ENCODE measurements at regions not wholly inside any gene's neighbourhood (a gene's known extent, or its start where the extent isn't known, plus 50 kb on each side); places are given as distances from the start of the nearest gene placed in this dataset.
A peak's percentile ranks its signal among the peaks of the same experiment; 100 is the strongest.

DNA sequence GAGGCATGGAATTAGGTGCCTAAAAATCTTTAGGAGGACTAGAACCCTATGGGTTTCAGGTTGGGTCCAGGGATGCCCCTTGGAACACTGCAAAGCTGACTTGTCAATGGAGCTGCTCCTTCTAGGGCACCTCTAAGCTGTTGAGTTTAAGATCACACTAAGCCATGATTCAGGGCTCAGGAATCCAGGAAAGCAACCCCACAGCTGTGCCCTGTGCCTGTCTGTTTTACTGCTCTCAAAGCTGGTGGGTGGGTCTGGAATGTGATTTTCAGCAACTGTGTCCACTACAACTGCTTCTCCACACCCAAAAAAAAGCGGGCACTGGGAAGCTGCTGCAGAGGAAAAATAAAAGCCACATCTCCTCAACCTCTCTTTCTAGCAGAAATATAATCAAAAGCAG is 310.4 kb upstream of the MOCS1 start:
- Histone ChIP-seq H3K9me3 (ENCODE audit: control insufficient read depth, insufficient read depth, low read length) (no peaks in the 10 kb centered on the region), H3K4me3 (ENCODE audit: low read depth, low read length) (no peak overlapping the region), H3K27ac (ENCODE audit: low read depth, low read length) (no peak overlapping the region), H3K36me3 (ENCODE audit: control insufficient read depth, insufficient read depth, low read length) (no peaks in the 10 kb centered on the region), H3K4me1 (ENCODE audit: control insufficient read depth, insufficient read depth, low read length) (no peaks in the 10 kb centered on the region), H3K9ac (ENCODE audit: low read depth, low read length) (no peak overlapping the region), H3K27me3 (ENCODE audit: control insufficient read depth, insufficient read depth, low read length) (no peaks in the 10 kb centered on the region)

DNA sequence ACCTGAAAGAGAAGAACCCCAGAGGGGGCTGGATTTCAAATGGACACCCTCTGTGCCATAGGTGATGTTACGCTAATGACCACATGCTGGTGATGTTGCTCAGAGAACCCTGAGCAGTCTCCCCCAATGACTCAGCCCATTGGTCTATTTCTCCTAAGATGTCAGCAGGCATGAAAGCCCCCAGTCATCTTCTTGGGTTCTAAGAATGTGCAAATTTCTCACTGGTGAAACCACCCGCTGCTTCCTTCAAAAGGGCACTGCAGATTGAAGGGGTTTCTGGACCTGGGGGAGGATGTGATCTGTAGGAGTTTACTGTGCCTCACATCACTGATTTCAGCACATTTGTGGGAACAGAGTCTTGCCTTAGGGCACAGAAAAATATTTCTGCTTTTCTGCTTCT is 298.4 kb upstream of the MOCS1 start:
- no peak overlapping the region for H3K9ac ChIP-seq (ENCODE audit: low read depth, low read length)
- no peaks in the 10 kb centered on the region for H3K27me3 ChIP-seq (ENCODE audit: control insufficient read depth, insufficient read depth, low read length)
- no peaks in the 10 kb centered on the region for H3K36me3 ChIP-seq (ENCODE audit: control insufficient read depth, insufficient read depth, low read length)
- H3K4me1 ChIP-seq (ENCODE audit: control insufficient read depth, insufficient read depth, low read length), result peaks cover 4% of the 10 kb centered on the region; the same call in 1 of the 2 replicates
- H3K9me3 ChIP-seq (ENCODE audit: control insufficient read depth, insufficient read depth, low read length), result no peaks in the 10 kb centered on the region
- no peak overlapping the region; the same call in 1 of the 2 replicates for H3K4me3 ChIP-seq (ENCODE audit: low read depth, low read length)
- peak overlapping the region; percentile 58 for H3K27ac ChIP-seq (ENCODE audit: low read depth, low read length)

DNA sequence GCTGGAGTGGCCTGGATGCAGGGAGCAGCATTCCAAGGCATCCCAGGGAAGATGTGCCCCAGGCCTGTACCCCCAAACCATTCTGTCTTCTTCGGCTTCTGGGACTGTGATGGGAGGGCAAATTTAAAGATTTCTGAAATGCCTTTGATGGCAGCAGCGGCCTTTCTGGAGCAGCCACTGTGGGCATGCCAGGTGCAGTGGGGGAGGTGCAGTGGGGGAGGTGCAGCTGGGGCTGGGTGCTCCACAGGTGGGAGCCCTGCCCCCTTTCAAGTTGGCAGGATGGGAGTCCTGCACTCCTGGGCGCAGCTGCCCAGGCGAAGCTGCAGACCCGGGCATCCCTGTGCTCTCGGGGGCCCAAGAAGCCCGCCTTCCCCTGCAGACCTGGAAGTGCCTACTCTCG is 293.5 kb upstream of the MOCS1 start:
- H3K9ac ChIP-seq (ENCODE audit: low read depth, low read length), result no peak overlapping the region
- H3K27me3 ChIP-seq (ENCODE audit: control insufficient read depth, insufficient read depth, low read length), result no peaks in the 10 kb centered on the region
- H3K4me1 ChIP-seq (ENCODE audit: control insufficient read depth, insufficient read depth, low read length), result peaks cover 4% of the 10 kb centered on the region
- H3K36me3 ChIP-seq (ENCODE audit: control insufficient read depth, insufficient read depth, low read length), result no peaks in the 10 kb centered on the region
- no peak overlapping the region for H3K27ac ChIP-seq (ENCODE audit: low read depth, low read length)
- H3K4me3 ChIP-seq (ENCODE audit: low read depth, low read length), result no peak overlapping the region
- H3K9me3 ChIP-seq (ENCODE audit: control insufficient read depth, insufficient read depth, low read length), result no peaks in the 10 kb centered on the region

- no peaks in the 10 kb centered on the region for H3K36me3 ChIP-seq (ENCODE audit: control insufficient read depth, insufficient read depth, low read length)
Observed at GRCh38 chr6:40222354-40222753, 288.1 kb upstream of the MOCS1 start.

DNA sequence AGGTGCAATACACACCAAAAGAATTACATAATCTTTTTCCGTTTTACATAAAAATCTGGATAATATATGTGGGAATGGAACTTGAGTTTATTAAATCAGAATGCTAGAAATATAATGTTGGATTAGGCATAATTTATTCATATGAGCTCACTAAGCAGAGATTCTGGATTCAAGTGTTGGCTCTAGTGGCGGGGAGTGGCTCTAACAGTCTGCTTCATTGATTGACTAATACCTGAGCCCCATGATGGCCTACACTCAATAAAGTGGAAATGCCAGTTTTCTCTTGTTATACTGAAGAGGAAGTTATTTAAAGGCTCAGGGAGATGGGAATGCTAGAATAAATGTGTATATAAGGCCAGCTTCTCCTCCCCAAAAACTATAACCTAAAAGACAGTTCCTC is 285.5 kb upstream of the MOCS1 start:
- no peaks in the 10 kb centered on the region for H3K27me3 ChIP-seq (ENCODE audit: control insufficient read depth, insufficient read depth, low read length)
- no peak overlapping the region for H3K4me3 ChIP-seq (ENCODE audit: low read depth, low read length)
- no peak overlapping the region for H3K9ac ChIP-seq (ENCODE audit: low read depth, low read length)
- no peaks in the 10 kb centered on the region for H3K9me3 ChIP-seq (ENCODE audit: control insufficient read depth, insufficient read depth, low read length)
- no peaks in the 10 kb centered on the region for H3K4me1 ChIP-seq (ENCODE audit: control insufficient read depth, insufficient read depth, low read length)
- H3K36me3 ChIP-seq (ENCODE audit: control insufficient read depth, insufficient read depth, low read length), result no peaks in the 10 kb centered on the region
- no peak overlapping the region for H3K27ac ChIP-seq (ENCODE audit: low read depth, low read length)

More at GRCh38 chr6:40222354-40222753, 288.1 kb upstream of the MOCS1 start:
- H3K27me3 ChIP-seq (ENCODE audit: control insufficient read depth, insufficient read depth, low read length), result no peaks in the 10 kb centered on the region
- no peak overlapping the region for H3K27ac ChIP-seq (ENCODE audit: low read depth, low read length)
- H3K4me3 ChIP-seq (ENCODE audit: low read depth, low read length), result no peak overlapping the region
- no peak overlapping the region for H3K9ac ChIP-seq (ENCODE audit: low read depth, low read length)
- H3K4me1 ChIP-seq (ENCODE audit: control insufficient read depth, insufficient read depth, low read length), result no peaks in the 10 kb centered on the region
- no peaks in the 10 kb centered on the region for H3K9me3 ChIP-seq (ENCODE audit: control insufficient read depth, insufficient read depth, low read length)

GRCh38 chr6:40210628-40211056 is 276.4 kb upstream of the MOCS1 start:
- no peak overlapping the region for H3K27ac ChIP-seq (ENCODE audit: low read depth, low read length)
- H3K36me3 ChIP-seq (ENCODE audit: control insufficient read depth, insufficient read depth, low read length), result no peaks in the 10 kb centered on the region
- no peaks in the 10 kb centered on the region for H3K27me3 ChIP-seq (ENCODE audit: control insufficient read depth, insufficient read depth, low read length)
- H3K4me1 ChIP-seq (ENCODE audit: control insufficient read depth, insufficient read depth, low read length), result no peaks in the 10 kb centered on the region
- H3K9me3 ChIP-seq (ENCODE audit: control insufficient read depth, insufficient read depth, low read length), result no peaks in the 10 kb centered on the region
- no peak overlapping the region for H3K4me3 ChIP-seq (ENCODE audit: low read depth, low read length)
- no peak overlapping the region for H3K9ac ChIP-seq (ENCODE audit: low read depth, low read length)

DNA sequence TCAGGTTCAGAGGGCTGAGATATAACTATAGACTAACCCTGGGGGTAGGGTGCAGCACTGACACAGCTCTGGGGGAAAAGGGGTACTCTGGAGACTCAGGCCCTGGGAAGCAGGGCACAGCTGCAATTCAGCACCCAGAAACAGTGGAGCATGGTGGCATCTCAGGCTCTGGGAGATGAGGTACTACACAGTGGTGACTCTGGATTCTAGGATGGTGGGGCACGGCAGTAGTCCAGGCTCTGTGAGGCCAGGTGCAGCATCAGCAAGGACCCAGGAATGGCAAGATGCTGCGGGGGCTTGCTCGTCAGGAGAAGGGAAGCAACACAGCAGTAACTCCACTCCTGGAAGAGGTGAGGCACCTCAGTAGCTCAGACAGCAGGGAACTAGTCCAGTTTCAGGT is 271.5 kb upstream of the MOCS1 start:
- no peak overlapping the region for H3K27ac ChIP-seq (ENCODE audit: low read depth, low read length)
- no peaks in the 10 kb centered on the region for H3K36me3 ChIP-seq (ENCODE audit: control insufficient read depth, insufficient read depth, low read length)
- H3K4me1 ChIP-seq (ENCODE audit: control insufficient read depth, insufficient read depth, low read length), result no peaks in the 10 kb centered on the region
- H3K9ac ChIP-seq (ENCODE audit: low read depth, low read length), result no peak overlapping the region
- no peak overlapping the region for H3K4me3 ChIP-seq (ENCODE audit: low read depth, low read length)
- no peaks in the 10 kb centered on the region for H3K9me3 ChIP-seq (ENCODE audit: control insufficient read depth, insufficient read depth, low read length)
- no peaks in the 10 kb centered on the region for H3K27me3 ChIP-seq (ENCODE audit: control insufficient read depth, insufficient read depth, low read length)

- no peaks in the 10 kb centered on the region for H3K27me3 ChIP-seq (ENCODE audit: control insufficient read depth, insufficient read depth, low read length)
- H3K9ac ChIP-seq (ENCODE audit: low read depth, low read length), result no peak overlapping the region
- no peak overlapping the region for H3K27ac ChIP-seq (ENCODE audit: low read depth, low read length)
- H3K9me3 ChIP-seq (ENCODE audit: control insufficient read depth, insufficient read depth, low read length), result no peaks in the 10 kb centered on the region
- H3K36me3 ChIP-seq (ENCODE audit: control insufficient read depth, insufficient read depth, low read length), result no peaks in the 10 kb centered on the region
- no peaks in the 10 kb centered on the region for H3K4me1 ChIP-seq (ENCODE audit: control insufficient read depth, insufficient read depth, low read length)
- H3K4me3 ChIP-seq (ENCODE audit: low read depth, low read length), result no peak overlapping the region
Observed at GRCh38 chr6:40205004-40205403, 270.7 kb upstream of the MOCS1 start.

DNA sequence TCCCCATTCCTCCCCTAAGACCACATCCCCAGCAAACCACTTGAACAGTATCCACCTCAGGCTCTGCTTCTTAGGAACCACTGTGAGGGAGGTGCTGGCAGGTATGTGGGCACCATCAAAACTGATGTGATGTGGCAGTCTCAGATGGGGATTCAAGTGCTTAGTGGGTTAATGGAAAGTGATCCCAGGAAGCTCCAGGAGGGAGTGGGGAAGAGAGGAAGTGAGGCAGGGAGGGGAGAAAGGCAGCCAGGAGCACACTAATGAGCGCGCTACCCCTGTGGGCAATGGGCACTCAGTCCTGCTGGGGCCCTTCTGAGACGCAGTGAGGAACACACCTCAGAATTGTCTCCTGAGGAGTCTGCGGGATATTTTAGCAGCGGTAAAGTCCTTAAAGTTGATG is 263.1 kb upstream of the MOCS1 start:
- Histone ChIP-seq H3K9ac (ENCODE audit: low read depth, low read length) (no peak overlapping the region), H3K4me3 (ENCODE audit: low read depth, low read length) (no peak overlapping the region), H3K27ac (ENCODE audit: low read depth, low read length) (no peak overlapping the region), H3K36me3 (ENCODE audit: control insufficient read depth, insufficient read depth, low read length) (no peaks in the 10 kb centered on the region), H3K9me3 (ENCODE audit: control insufficient read depth, insufficient read depth, low read length) (no peaks in the 10 kb centered on the region), H3K27me3 (ENCODE audit: control insufficient read depth, insufficient read depth, low read length) (no peaks in the 10 kb centered on the region), H3K4me1 (ENCODE audit: control insufficient read depth, insufficient read depth, low read length) (no peaks in the 10 kb centered on the region)

DNA sequence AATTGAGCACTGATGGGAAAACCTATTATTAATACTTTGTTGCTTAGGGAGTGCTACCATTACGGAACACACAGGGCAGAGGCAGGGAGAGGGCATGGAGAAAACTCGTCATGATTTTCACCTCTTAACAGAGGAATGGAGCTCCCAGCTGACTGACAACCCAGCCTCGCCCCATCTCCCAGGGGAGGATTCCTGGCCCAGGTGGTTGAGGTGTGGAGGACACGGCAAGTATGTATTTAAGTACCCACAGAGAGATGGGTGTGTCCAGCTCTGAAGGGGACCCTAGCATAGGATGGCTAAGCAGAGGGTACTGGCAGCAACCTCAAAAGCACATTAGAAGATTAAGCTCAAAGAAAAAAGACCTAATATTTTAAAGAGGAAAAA is 261.9 kb upstream of the MOCS1 start:
- no peaks in the 10 kb centered on the region for H3K4me1 ChIP-seq (ENCODE audit: control insufficient read depth, insufficient read depth, low read length)
- H3K36me3 ChIP-seq (ENCODE audit: control insufficient read depth, insufficient read depth, low read length), result no peaks in the 10 kb centered on the region
- H3K27me3 ChIP-seq (ENCODE audit: control insufficient read depth, insufficient read depth, low read length), result no peaks in the 10 kb centered on the region
- no peaks in the 10 kb centered on the region for H3K9me3 ChIP-seq (ENCODE audit: control insufficient read depth, insufficient read depth, low read length)
- no peak overlapping the region for H3K27ac ChIP-seq (ENCODE audit: low read depth, low read length)
- H3K4me3 ChIP-seq (ENCODE audit: low read depth, low read length), result no peak overlapping the region
- H3K9ac ChIP-seq (ENCODE audit: low read depth, low read length), result no peak overlapping the region

DNA sequence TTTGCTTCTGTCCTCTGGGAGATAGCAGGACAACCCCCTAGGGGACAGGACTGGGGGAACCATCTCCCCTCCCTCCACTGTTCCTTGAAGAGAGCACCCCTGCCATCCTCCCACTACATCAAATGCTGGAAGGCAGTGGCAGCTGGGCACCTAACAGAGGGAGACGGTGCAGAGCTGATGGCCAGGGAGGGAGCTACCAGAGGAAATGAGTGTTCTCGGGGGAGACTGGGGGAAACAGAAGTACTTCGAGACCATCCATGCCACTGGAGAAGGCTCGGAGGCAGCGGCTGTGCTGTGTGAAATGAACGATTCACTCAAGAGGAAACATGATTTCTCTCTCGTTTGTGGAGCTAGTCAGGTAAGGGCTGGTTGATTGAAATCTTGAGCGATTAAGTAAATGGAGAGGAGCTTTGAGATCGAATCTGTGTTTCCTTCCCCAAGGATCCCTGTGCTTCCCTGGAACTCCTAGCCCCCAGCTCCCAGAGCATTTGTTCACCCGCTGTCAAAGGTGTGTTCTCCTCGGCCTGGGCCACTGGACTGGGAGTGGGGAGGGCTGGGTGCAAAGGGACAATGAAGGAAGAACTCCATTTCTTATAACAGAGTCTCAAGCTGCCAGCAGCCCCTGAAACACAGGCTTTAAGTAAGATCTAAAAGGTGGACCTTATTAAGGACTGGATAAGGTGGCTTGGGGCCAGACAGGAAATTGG is 261.3 kb upstream of the MOCS1 start:
- H3K4me3 ChIP-seq (ENCODE audit: low read depth, low read length), result no peak overlapping the region
- no peak overlapping the region for H3K27ac ChIP-seq (ENCODE audit: low read depth, low read length)
- no peaks in the 10 kb centered on the region for H3K4me1 ChIP-seq (ENCODE audit: control insufficient read depth, insufficient read depth, low read length)

More for the DNA sequence above, 261.3 kb upstream of the MOCS1 start:
- Histone ChIP-seq H3K27me3 (ENCODE audit: control insufficient read depth, insufficient read depth, low read length) (no peaks in the 10 kb centered on the region), H3K9ac (ENCODE audit: low read depth, low read length) (no peak overlapping the region), H3K36me3 (ENCODE audit: control insufficient read depth, insufficient read depth, low read length) (no peaks in the 10 kb centered on the region), H3K9me3 (ENCODE audit: control insufficient read depth, insufficient read depth, low read length) (no peaks in the 10 kb centered on the region)
